H1 (cell line): ENCODE measurements at regions not wholly inside any gene's neighbourhood (a gene's known extent, or its start where the extent isn't known, plus 50 kb on each side); places are given as distances from the start of the nearest gene placed in this dataset.

Experiments
- ASH2L ChIP-seq: fragments of 200-600, 300-600 bp; sonication (generic); IDR thresholded peaks from one replicate; pipeline ENCODE4 v1.7.1; 2017; ENCODE audit warnings: low read length
- HDAC2 ChIP-seq, 2 experiments: fragments of 300-600 bp in 1 of 2; sonication (generic) in 1 of 2; IDR thresholded peaks; 2 replicates each; pipeline ENCODE4 v1.6.1; 2011 to 2012; ENCODE audit warnings: low read depth in 2 of 2, low read length in 2 of 2, mild to moderate bottlenecking in 2 of 2, moderate library complexity in 2 of 2, borderline replicate concordance in 1 of 2, inconsistent platforms in 1 of 2
- JUN ChIP-seq: IDR thresholded peaks from 2 replicates; pipeline ENCODE4 v1.6.1; 2011; ENCODE audit warnings: low read depth, mild to moderate bottlenecking, improper control_type of control experiment, low read length
- KDM1A ChIP-seq: fragments of 200-600, 300-600 bp; sonication (generic); IDR thresholded peaks from 2 replicates; pipeline ENCODE4 v1.7.1; 2016; ENCODE audit warnings: mild to moderate bottlenecking, low read length, borderline replicate concordance
- PHF8 ChIP-seq: fragments of 200-600 bp; sonication (generic); conservative IDR thresholded peaks from 2 replicates; pipeline ENCODE4 v1.7.1; 2012; ENCODE audit warnings: low read depth, mild to moderate bottlenecking, inconsistent platforms, low read length, moderate library complexity
- USF2 ChIP-seq: IDR thresholded peaks from 2 replicates; pipeline ENCODE4 v1.6.1; 2011; ENCODE audit warnings: low read length, improper control_type of control experiment
- TF ChIP-seq, protein P1 (sequence below), 3 experiments: IDR thresholded peaks; 1 replicate in 2 of 3; 2 replicates in 1 of 3; pipeline versions ENCODE4 v1.5.1 to v1.6.1; 2011; ENCODE audit warnings: low read length in 3 of 3, mild to moderate bottlenecking in 3 of 3, inconsistent platforms in 2 of 3, low read depth in 1 of 3, moderate library complexity in 1 of 3; ENCODE audit not compliant: insufficient read depth in 1 of 3; ENCODE audit errors: control extremely low read depth in 1 of 3

GRCh38 chr3:168288511-168289401 lies 193.0 kb upstream of the GOLIM4 start:
- no peak for TF ChIP-seq KDM1A
- no peak for TF ChIP-seq PHF8
- no peak for TF ChIP-seq HDAC2 (IDR thresholded peaks at IDR 0.05; ENCODE audit: borderline replicate concordance in 1 of 2, low read depth in 2 of 2, low read length in 2 of 2)
- TF ChIP-seq, protein P1, sequence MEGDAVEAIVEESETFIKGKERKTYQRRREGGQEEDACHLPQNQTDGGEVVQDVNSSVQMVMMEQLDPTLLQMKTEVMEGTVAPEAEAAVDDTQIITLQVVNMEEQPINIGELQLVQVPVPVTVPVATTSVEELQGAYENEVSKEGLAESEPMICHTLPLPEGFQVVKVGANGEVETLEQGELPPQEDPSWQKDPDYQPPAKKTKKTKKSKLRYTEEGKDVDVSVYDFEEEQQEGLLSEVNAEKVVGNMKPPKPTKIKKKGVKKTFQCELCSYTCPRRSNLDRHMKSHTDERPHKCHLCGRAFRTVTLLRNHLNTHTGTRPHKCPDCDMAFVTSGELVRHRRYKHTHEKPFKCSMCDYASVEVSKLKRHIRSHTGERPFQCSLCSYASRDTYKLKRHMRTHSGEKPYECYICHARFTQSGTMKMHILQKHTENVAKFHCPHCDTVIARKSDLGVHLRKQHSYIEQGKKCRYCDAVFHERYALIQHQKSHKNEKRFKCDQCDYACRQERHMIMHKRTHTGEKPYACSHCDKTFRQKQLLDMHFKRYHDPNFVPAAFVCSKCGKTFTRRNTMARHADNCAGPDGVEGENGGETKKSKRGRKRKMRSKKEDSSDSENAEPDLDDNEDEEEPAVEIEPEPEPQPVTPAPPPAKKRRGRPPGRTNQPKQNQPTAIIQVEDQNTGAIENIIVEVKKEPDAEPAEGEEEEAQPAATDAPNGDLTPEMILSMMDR (IDR thresholded peaks at IDR 0.05; ENCODE audit: control extremely low read depth in 1 of 3, insufficient read depth in 1 of 3, low read depth in 1 of 3, low read length in 3 of 3), result no peak
- no peak for TF ChIP-seq JUN
- no peak for TF ChIP-seq USF2
- TF ChIP-seq ASH2L, result no peak
